ENCODE measurements at regions not wholly inside any gene's neighbourhood (a gene's known extent, or its start where the extent isn't known, plus 50 kb on each side); places are given as distances from the start of the nearest gene placed in this dataset.

DNA sequence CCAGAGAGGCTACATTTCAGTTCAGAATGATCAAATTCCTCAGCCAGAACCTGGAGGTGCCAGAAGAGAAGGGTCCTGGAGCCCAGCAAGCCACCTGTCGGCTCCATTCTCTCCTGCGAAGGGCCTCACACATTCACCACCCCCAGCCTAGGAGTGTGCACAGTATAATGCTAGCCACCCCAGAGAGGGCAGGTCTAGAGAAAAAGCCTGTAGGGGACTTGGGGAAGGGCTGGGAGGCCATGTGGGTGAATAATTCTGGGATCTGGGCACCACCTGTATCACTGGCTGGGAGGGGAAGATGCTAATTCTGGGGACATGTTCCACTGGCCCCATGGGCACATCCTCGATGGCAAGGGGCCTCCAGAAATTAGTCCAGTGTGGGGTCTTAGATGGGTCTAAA lies 127.6 kb upstream of the HNMT start:
- H3K9me3 Mint-ChIP-seq: no peaks in the 10 kb centered on the region
- H3K4me1 Mint-ChIP-seq (ENCODE audit: low read depth in 2 of 2): no peaks in the 10 kb centered on the region
- DNase-seq (ENCODE audit: low spot score): no peak
- peak in 1 of 2 donors; percentile 50 for ATAC-seq
- H3K27ac Mint-ChIP-seq: no peak overlapping the region
- no peaks in the 10 kb centered on the region for H3K36me3 Mint-ChIP-seq
- no peak overlapping the region for H3K4me3 Mint-ChIP-seq
- H3K27me3 Mint-ChIP-seq: peaks cover 0 to 3% of the 10 kb centered on the region in 2 donors

DNA sequence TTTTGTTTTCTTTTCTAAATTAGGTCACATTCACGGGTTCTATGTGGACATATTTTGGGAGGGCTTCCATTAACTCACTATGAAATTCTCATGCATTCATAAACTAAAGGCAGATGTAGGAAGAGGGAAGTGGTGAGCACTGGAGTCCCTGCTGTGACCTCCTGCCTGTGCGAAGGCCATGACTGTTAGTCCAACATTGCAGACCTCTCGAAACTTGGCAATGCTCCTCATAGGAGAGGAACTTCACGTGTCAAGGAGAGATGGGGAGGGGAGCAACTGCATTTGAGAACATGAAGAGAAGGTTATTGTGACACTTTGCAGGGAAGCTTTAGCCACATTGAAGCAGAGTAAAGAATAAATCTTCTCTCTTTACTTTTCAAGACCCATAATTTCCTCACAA lies 126.4 kb upstream of the HNMT start:
- H3K4me1 Mint-ChIP-seq (ENCODE audit: low read depth in 2 of 2): no peaks in the 10 kb centered on the region
- H3K9me3 Mint-ChIP-seq: no peaks in the 10 kb centered on the region
- no peaks in the 10 kb centered on the region for H3K36me3 Mint-ChIP-seq
- no peaks in the 10 kb centered on the region for H3K27me3 Mint-ChIP-seq
- no peak overlapping the region for H3K4me3 Mint-ChIP-seq
- no peak for DNase-seq (ENCODE audit: low spot score)
- no peak overlapping the region for H3K27ac Mint-ChIP-seq
- no peak for ATAC-seq

DNA sequence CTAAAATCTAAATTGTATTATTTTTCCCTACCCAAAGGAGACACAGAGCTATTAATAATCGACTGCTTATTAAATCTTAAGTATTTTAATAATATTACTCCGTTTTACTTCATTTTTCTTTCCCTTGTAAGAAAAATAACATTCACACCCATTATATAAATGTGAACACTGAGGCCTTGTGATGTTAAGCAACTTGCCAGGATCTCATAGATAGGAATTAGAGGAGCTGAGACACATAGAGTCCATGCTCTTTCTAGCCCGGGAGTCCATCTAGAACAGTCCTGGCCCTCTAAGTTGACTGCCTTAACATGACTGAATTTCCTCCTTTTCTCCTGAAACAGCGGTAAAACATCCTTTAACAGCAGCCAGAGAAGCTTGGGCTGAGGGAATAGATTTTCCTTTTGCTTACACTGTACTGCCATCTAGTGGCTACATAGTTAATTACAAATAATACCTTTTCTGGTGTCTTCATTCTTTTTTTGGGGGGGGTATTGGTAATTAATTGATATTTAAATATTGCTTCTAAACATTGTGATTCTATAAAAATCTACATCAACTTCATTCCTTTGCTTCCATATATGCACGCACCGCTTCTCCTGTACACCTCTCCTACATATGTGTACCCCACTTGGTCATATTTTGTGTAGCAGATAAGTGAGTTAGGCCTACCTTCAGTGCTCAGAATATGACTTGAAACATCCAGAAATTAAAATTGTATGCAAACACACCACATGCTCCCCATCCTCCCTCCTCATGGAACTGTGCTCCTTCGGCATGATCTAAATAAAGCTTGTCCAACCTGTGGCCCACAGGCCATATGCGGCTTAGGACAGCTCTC lies 125.8 kb upstream of the HNMT start:
- no peaks in the 10 kb centered on the region for H3K9me3 Mint-ChIP-seq
- no peaks in the 10 kb centered on the region for H3K27me3 Mint-ChIP-seq
- H3K4me3 Mint-ChIP-seq: no peak overlapping the region
- ATAC-seq: no peak
- H3K36me3 Mint-ChIP-seq: no peaks in the 10 kb centered on the region
- DNase-seq (ENCODE audit: low spot score): no peak
- no peaks in the 10 kb centered on the region for H3K4me1 Mint-ChIP-seq (ENCODE audit: low read depth in 2 of 2)
- H3K27ac Mint-ChIP-seq: no peak overlapping the region

DNA sequence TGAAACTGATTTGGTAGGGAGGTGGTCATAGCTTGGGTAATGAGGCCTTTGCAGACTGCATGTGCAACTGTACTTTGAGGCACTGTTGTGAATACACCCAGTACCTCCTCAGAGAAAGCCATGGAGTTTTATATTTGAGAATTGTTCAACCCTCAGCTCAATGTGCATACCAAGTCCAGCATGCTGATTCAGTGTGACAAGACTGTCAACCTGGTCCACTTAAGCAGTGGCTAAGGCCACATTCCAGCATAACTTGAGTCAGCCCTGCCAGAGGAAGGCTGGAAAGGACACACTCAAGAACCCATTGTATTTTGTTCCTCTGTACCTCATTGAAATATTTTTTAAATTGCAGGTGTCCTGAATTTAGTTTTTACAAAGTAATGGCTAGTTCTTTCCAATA lies 121.8 kb upstream of the HNMT start:
- ATAC-seq: no peak
- H3K4me1 Mint-ChIP-seq (ENCODE audit: low read depth in 2 of 2): no peaks in the 10 kb centered on the region
- no peak for DNase-seq (ENCODE audit: low spot score)
- no peaks in the 10 kb centered on the region for H3K27me3 Mint-ChIP-seq
- peaks cover 3% of the 10 kb centered on the region for H3K9me3 Mint-ChIP-seq
- H3K27ac Mint-ChIP-seq: no peak overlapping the region
- no peaks in the 10 kb centered on the region for H3K36me3 Mint-ChIP-seq
- no peak overlapping the region for H3K4me3 Mint-ChIP-seq

DNA sequence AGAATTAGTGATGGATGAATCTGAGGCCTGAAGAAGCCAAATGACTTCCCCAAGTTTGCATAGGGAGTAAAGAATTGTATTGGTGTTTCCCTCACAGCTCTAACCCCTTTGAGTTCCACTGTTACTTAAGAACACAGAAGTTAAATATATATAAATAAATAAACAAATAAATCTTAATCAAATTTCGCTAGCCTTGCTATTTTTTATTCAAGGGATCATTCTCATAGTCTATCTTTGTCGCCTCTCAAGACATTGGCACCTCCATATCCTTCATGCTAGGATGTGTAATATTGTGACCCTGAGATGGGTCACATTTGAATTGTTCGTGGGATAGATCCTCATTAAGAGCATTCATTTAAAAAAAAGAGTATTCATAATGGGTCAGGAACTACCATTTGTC lies 121.3 kb upstream of the HNMT start:
- no peak overlapping the region for H3K27ac Mint-ChIP-seq

DNA sequence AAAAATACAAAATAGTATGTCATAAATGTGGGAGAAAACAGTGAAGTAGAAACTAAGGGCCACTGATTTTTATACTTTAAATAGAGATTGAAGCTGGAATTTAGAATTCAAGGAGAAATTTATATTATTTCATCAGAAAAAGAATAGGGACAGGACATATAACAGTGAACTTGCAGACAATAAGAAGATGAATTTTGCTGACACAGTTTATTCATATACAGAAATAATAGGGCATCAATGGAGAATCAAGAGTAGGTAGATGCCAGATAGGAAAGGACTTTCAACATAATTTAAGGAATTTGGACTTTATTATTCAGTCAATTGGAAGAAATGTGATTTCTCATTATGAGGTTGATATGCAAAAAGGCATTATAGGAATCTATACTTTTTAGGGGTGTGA lies 118.9 kb upstream of the HNMT start:
- Mint-ChIP-seq H3K4me3 (no peak overlapping the region), H3K27me3 (no peaks in the 10 kb centered on the region), H3K4me1 (ENCODE audit: low read depth in 2 of 2) (no peaks in the 10 kb centered on the region), H3K36me3 (no peaks in the 10 kb centered on the region), H3K27ac (no peak overlapping the region), H3K9me3 (peaks cover 3% of the 10 kb centered on the region)
- no peak for DNase-seq (ENCODE audit: low spot score)
- ATAC-seq: no peak

More for the DNA sequence above, 121.3 kb upstream of the HNMT start:
- H3K4me3 Mint-ChIP-seq: no peak overlapping the region
- DNase-seq (ENCODE audit: low spot score): no peak
- peaks cover 3% of the 10 kb centered on the region for H3K9me3 Mint-ChIP-seq
- no peak for ATAC-seq
- no peaks in the 10 kb centered on the region for H3K4me1 Mint-ChIP-seq (ENCODE audit: low read depth in 2 of 2)
- H3K27me3 Mint-ChIP-seq: no peaks in the 10 kb centered on the region
- H3K36me3 Mint-ChIP-seq: no peaks in the 10 kb centered on the region

DNA sequence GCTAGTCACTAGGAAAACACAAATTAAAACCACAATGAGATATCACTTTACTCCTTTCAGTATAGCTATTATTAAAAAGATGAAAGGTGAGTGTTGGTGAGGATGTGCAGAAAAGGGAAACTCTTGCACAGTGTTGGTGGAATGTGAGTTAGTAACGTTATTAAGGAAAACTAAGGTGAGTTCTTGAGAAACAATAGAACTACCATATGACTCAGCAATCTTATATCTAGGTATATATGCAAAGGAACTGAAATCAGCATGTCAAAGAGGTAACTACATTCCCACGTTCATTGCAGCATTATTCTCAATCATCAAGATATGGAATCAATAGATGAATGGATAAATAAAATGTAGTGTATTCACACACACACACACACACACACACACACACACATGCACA lies 117.3 kb upstream of the HNMT start:
- no peaks in the 10 kb centered on the region for H3K4me1 Mint-ChIP-seq (ENCODE audit: low read depth in 2 of 2)
- DNase-seq (ENCODE audit: low spot score): no peak
- no peak for ATAC-seq
- H3K27me3 Mint-ChIP-seq: no peaks in the 10 kb centered on the region
- H3K36me3 Mint-ChIP-seq: no peaks in the 10 kb centered on the region
- H3K27ac Mint-ChIP-seq: no peak overlapping the region
- H3K4me3 Mint-ChIP-seq: no peak overlapping the region
- H3K9me3 Mint-ChIP-seq: peaks cover 3% of the 10 kb centered on the region

GRCh38 chr2:137847443-137847842 lies 116.8 kb upstream of the HNMT start:
- H3K4me1 Mint-ChIP-seq (ENCODE audit: low read depth in 2 of 2): no peaks in the 10 kb centered on the region
- no peaks in the 10 kb centered on the region for H3K36me3 Mint-ChIP-seq
- ATAC-seq: no peak
- DNase-seq (ENCODE audit: low spot score): no peak
- no peak overlapping the region for H3K27ac Mint-ChIP-seq
- no peak overlapping the region for H3K4me3 Mint-ChIP-seq
- peaks cover 7% of the 10 kb centered on the region for H3K9me3 Mint-ChIP-seq
- no peaks in the 10 kb centered on the region for H3K27me3 Mint-ChIP-seq

GRCh38 chr2:137857881-137858280 lies 106.4 kb upstream of the HNMT start:
- Mint-ChIP-seq H3K27me3 (no peaks in the 10 kb centered on the region), H3K36me3 (no peaks in the 10 kb centered on the region), H3K9me3 (no peaks in the 10 kb centered on the region), H3K4me1 (ENCODE audit: low read depth in 2 of 2) (no peaks in the 10 kb centered on the region), H3K4me3 (no peak overlapping the region), H3K27ac (no peak overlapping the region)
- no peak for DNase-seq (ENCODE audit: low spot score)
- ATAC-seq: no peak

- Mint-ChIP-seq H3K4me3 (no peak overlapping the region), H3K4me1 (ENCODE audit: low read depth in 2 of 2) (no peaks in the 10 kb centered on the region), H3K27me3 (no peaks in the 10 kb centered on the region), H3K9me3 (no peaks in the 10 kb centered on the region), H3K27ac (no peak overlapping the region), H3K36me3 (no peaks in the 10 kb centered on the region)
- no peak for DNase-seq (ENCODE audit: low spot score)
- ATAC-seq: no peak
These were observed 101.6 kb upstream of the HNMT start for GRCh38 chr2:137862651-137863050.

GRCh38 chr2:137865954-137866540 lies 98.2 kb upstream of the HNMT start:
- Mint-ChIP-seq H3K27me3 (no peaks in the 10 kb centered on the region), H3K36me3 (no peaks in the 10 kb centered on the region), H3K9me3 (no peaks in the 10 kb centered on the region), H3K4me1 (ENCODE audit: low read depth in 2 of 2) (no peaks in the 10 kb centered on the region), H3K4me3 (no peak overlapping the region), H3K27ac (no peak overlapping the region)
- DNase-seq (ENCODE audit: low spot score): no peak
- no peak for ATAC-seq

DNA sequence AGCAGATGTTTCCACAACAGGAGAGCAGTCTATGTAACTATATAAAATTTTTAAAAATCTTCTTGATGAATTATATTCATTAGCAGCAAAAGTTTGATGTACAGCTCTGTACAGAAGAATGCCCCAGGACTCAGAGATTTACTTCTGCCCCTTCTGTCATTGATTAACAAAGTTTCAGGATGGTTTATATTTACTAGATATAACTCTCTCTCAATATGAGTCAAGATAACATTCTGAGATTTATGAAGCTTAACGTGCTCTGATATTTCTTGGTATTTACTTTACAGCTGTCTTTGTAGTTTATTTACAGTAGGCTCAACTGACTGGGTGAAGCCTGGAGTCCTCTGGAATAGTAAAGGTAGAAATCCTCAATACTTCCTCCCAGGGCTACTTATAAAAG lies 93.6 kb upstream of the HNMT start:
- no peaks in the 10 kb centered on the region for H3K27me3 Mint-ChIP-seq
- no peak for ATAC-seq

GRCh38 chr2:137872577-137872976 lies 91.7 kb upstream of the HNMT start:
- ATAC-seq (no peak), DNase-seq (ENCODE audit: low spot score) (no peak)
- no peak overlapping the region for H3K27ac Mint-ChIP-seq
- H3K4me3 Mint-ChIP-seq: no peak overlapping the region
- H3K36me3 Mint-ChIP-seq: no peaks in the 10 kb centered on the region
- no peaks in the 10 kb centered on the region for H3K27me3 Mint-ChIP-seq
- no peaks in the 10 kb centered on the region for H3K9me3 Mint-ChIP-seq
- no peaks in the 10 kb centered on the region for H3K4me1 Mint-ChIP-seq (ENCODE audit: low read depth in 2 of 2)

More for the DNA sequence above, 93.6 kb upstream of the HNMT start:
- Mint-ChIP-seq H3K4me1 (ENCODE audit: low read depth in 2 of 2) (no peaks in the 10 kb centered on the region), H3K27ac (no peak overlapping the region), H3K9me3 (no peaks in the 10 kb centered on the region), H3K36me3 (no peaks in the 10 kb centered on the region), H3K4me3 (no peak overlapping the region)
- no peak for DNase-seq (ENCODE audit: low spot score)

DNA sequence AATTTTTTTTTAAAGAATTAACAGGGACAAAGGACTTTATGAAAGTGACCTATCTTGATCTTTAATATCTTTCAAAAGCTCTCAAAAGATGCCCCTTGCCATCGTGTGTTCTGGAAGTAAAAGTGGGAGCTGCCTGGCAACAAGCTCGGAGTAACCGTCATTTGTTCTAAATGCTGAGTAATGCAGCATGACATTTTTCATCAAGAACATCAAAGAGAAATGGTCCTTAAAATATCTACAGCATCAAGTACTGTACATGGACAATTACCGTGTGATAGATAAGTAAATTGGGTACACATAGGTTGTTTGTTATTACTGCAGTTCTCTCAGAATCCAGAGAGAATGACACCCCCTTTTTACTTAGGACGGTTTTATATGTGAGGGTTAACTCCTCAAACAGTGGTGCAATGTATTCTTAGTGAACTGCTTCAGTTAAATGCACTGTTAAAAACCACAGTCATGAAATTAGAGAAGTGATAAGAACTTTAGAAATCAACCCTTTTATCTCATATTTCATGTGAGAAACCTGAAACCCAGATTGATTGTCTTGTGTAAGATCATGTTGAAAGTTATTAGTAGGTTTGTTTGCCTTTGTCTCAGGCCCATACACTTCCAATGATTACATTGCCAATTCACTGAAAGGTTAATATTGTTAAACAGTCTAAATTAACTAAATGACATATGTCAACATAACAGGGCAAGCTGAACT lies 90.6 kb upstream of the HNMT start:
- H3K4me3 Mint-ChIP-seq: no peak overlapping the region
- no peaks in the 10 kb centered on the region for H3K4me1 Mint-ChIP-seq (ENCODE audit: low read depth in 2 of 2)
- ATAC-seq: no peak
- no peaks in the 10 kb centered on the region for H3K36me3 Mint-ChIP-seq
- DNase-seq (ENCODE audit: low spot score): no peak
- no peak overlapping the region for H3K27ac Mint-ChIP-seq
- no peaks in the 10 kb centered on the region for H3K27me3 Mint-ChIP-seq
- no peaks in the 10 kb centered on the region for H3K9me3 Mint-ChIP-seq
